Skeletal muscle satellite cell (primary cell): ENCODE measurements at regions not wholly inside any gene's neighbourhood (a gene's known extent, or its start where the extent isn't known, plus 50 kb on each side); places are given as distances from the start of the nearest gene placed in this dataset.

Source experiments
- H3K27me3 ChIP-seq: 2 replicates; pipeline ENCODE4 v1.7.0; 2013; ENCODE audit warnings: low read length; ENCODE audit not compliant: control insufficient read depth, insufficient read depth
- H3K36me3 ChIP-seq: 2 replicates; pipeline ENCODE4 v1.7.0; 2013; ENCODE audit warnings: mild to moderate bottlenecking, control low read depth, low read length; ENCODE audit not compliant: insufficient read depth
- H3K4me1 ChIP-seq: 2 replicates; pipeline ENCODE4 v1.7.0; 2013; ENCODE audit warnings: low read length; ENCODE audit not compliant: control insufficient read depth, insufficient read depth
- H3K4me2 ChIP-seq: 2 replicates; pipeline ENCODE4 v1.7.0; 2013; ENCODE audit warnings: mild to moderate bottlenecking, low read length
- H3K4me3 ChIP-seq: 2 replicates; pipeline ENCODE4 v1.7.0; 2013; ENCODE audit warnings: low read length
- H3K9ac ChIP-seq: 2 replicates; pipeline ENCODE4 v1.7.0; 2013; ENCODE audit warnings: mild to moderate bottlenecking, low read depth, low read length, moderate library complexity
- H3K9me3 ChIP-seq: replicated peaks from 2 replicates; pipeline ENCODE4 v1.7.0; 2013; ENCODE audit warnings: mild to moderate bottlenecking, control low read depth, low read length

DNA sequence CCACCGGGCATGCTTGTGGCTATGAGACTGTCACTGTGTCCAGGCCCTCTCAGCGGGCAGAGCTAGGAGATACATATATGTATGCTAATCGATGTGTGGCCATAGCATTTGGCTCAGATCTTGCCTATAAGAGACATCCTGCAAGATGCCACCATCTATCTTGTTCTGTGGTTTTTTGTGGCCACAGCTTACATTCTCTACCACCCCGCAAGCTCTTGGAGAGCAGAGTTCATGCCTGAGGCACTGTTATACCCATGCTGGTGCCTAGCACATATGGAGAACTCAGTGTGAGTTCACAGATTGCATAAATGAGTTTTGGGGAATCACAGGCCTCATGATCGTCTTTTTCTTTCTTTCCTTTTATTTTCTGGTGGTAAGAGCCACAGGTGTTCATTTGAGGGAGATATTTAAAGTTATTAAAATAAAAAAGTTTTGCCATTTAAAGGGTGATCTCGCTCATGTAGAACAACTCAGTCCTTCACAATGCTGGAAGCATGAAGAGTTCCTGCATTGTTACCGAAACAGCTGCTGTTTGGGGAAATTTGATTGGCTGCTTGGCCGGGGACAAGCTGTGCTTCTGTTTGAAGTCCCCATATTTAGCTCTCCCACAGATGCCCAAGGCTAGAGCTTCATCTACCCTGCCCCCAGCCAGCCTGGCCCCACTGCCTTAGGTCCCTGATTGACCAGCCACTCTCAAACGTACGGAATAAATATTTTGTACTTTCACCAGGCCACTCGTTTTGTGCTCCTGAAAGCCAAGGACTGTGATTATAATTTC is 169.2 kb upstream of the MAP1B start:
- H3K36me3 ChIP-seq, result no peaks in the 10 kb centered on the region
- H3K4me1 ChIP-seq, result peaks cover 3% of the 10 kb centered on the region
- no peak overlapping the region for H3K4me3 ChIP-seq
- no peak overlapping the region for H3K4me2 ChIP-seq
- peaks cover 40% of the 10 kb centered on the region for H3K27me3 ChIP-seq
- no peaks in the 10 kb centered on the region for H3K9me3 ChIP-seq
- H3K9ac ChIP-seq, result no peak overlapping the region

DNA sequence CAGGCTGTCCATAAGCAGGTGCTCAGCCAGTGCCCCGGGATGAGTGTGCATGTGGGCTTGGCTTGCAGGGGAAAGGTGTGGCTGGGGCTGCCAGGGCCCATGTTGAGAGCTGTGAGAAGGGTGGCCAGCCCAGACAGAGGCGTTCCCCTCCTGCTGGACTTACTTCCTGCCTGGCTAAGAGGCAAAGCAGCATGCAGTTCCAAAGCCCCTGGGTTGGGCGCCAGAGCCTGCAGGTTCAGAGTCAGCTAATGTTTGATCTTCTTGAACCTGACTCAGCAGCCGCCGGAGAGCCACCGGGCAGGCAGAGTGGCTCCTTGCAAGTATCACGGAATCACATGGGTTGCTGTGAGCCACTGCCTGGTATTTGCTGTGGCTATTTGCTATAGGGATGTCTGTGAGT is 168.4 kb upstream of the MAP1B start:
- H3K4me1 ChIP-seq, result no peaks in the 10 kb centered on the region
- no peak overlapping the region for H3K9ac ChIP-seq
- H3K9me3 ChIP-seq, result no peaks in the 10 kb centered on the region

DNA sequence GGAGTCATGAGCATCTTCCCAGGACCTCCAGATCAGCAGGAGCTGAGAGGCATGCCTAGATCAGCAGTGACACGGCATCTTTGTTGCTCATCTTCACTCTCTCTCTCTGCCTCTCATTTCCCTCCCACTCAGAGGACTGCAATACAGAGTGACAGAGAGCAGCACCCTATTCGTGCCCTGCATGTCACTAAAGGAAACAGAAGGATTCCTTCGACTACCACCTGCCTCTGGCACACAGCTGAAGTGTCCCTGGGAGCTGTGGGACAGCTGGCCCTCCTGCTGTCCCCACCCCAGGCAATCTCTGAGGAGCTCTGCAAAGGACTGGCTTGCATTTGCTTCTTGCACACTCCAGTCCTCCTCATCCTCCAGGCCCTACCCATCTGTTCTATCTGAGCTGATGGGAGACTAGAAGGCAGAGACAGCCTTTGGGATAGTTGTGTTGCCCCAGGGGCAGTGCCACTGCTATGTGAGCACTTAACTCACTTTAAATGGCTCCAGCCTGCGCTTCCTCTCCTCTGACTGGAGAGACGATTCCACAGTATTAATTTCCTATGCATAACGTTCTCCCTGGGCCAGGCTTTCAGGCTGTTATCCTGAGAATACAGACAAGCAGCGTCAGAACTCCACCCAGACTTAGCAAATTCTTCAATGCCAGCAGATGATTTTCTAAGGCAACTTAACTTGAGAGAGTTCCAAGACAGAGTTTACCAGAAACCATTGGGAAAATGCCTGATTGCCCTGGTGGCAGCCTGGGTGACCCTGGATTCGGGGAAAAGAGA is 167.6 kb upstream of the MAP1B start:
- Histone ChIP-seq H3K4me1 (no peaks in the 10 kb centered on the region), H3K9me3 (no peaks in the 10 kb centered on the region), H3K9ac (no peak overlapping the region), H3K4me2 (no peak overlapping the region), H3K27me3 (peaks cover 55% of the 10 kb centered on the region), H3K4me3 (no peak overlapping the region), H3K36me3 (no peaks in the 10 kb centered on the region)

More for the DNA sequence above, 168.4 kb upstream of the MAP1B start:
- no peaks in the 10 kb centered on the region for H3K36me3 ChIP-seq
- H3K4me2 ChIP-seq, result no peak overlapping the region
- H3K4me3 ChIP-seq, result no peak overlapping the region
- peaks cover 48% of the 10 kb centered on the region for H3K27me3 ChIP-seq

DNA sequence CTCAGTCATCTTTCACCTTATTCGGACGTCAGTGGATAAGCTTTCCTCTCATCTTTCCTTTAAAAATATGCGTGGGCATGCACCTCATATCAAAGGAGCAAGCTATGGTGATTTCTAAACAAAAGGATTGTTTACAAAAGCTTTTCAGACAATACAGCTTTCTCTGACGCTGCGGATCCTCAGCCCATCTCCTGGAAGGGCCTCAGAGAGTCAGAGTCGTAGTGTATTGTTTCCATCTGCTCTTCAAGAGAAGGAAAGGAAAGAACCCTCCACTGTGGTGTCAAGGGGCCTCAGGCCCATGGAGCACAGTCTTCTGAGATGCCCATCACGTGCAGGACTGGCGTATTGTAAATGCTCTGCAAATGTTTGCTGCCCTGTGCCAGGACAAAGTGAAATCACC is 163.4 kb upstream of the MAP1B start:
- Histone ChIP-seq H3K36me3 (no peaks in the 10 kb centered on the region), H3K4me3 (no peak overlapping the region), H3K9me3 (no peaks in the 10 kb centered on the region), H3K4me1 (no peaks in the 10 kb centered on the region), H3K9ac (no peak overlapping the region), H3K4me2 (no peak overlapping the region), H3K27me3 (peaks cover 41% of the 10 kb centered on the region)

- no peaks in the 10 kb centered on the region for H3K4me1 ChIP-seq
Measured at GRCh38 chr5:71945436-71945835, 161.8 kb upstream of the MAP1B start.

GRCh38 chr5:71946343-71947030 is 160.8 kb upstream of the MAP1B start:
- H3K4me3 ChIP-seq, result no peak overlapping the region
- H3K9ac ChIP-seq, result no peak overlapping the region
- no peak overlapping the region for H3K4me2 ChIP-seq
- no peaks in the 10 kb centered on the region for H3K36me3 ChIP-seq
- H3K9me3 ChIP-seq, result no peaks in the 10 kb centered on the region
- H3K4me1 ChIP-seq, result no peaks in the 10 kb centered on the region
- H3K27me3 ChIP-seq, result peaks cover 23% of the 10 kb centered on the region

More at GRCh38 chr5:71945436-71945835, 161.8 kb upstream of the MAP1B start:
- Histone ChIP-seq H3K4me3 (no peak overlapping the region), H3K27me3 (peaks cover 26% of the 10 kb centered on the region), H3K9ac (no peak overlapping the region), H3K4me2 (no peak overlapping the region), H3K9me3 (no peaks in the 10 kb centered on the region), H3K36me3 (no peaks in the 10 kb centered on the region)

- Histone ChIP-seq H3K9me3 (no peaks in the 10 kb centered on the region), H3K4me3 (no peak overlapping the region), H3K4me2 (no peak overlapping the region), H3K4me1 (no peaks in the 10 kb centered on the region), H3K36me3 (no peaks in the 10 kb centered on the region), H3K27me3 (peaks cover 23% of the 10 kb centered on the region), H3K9ac (no peak overlapping the region)
Measured at GRCh38 chr5:71948206-71948605, 159.1 kb upstream of the MAP1B start.

DNA sequence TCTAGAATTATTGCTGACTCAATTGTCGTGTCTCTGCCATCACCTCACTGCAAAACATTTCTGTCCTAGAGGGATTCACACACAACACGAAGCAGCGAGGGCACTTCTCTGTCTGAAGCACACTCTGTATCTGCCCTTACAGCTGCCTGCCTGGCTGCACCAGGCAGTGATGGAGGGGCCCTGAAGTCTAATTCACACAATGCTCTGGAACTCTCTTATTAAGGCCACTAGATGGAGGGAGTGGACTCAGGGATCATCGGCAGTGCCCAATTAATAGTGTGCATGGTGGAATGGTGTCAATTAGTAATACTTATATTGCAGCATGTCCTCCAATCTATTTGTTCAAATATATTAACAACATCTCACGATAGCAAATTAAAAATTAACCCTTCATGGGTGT is 157.5 kb upstream of the MAP1B start:
- Histone ChIP-seq H3K4me1 (no peaks in the 10 kb centered on the region), H3K27me3 (peaks cover 19% of the 10 kb centered on the region), H3K4me3 (no peak overlapping the region), H3K9me3 (no peaks in the 10 kb centered on the region), H3K4me2 (no peak overlapping the region), H3K36me3 (no peaks in the 10 kb centered on the region), H3K9ac (no peak overlapping the region)

DNA sequence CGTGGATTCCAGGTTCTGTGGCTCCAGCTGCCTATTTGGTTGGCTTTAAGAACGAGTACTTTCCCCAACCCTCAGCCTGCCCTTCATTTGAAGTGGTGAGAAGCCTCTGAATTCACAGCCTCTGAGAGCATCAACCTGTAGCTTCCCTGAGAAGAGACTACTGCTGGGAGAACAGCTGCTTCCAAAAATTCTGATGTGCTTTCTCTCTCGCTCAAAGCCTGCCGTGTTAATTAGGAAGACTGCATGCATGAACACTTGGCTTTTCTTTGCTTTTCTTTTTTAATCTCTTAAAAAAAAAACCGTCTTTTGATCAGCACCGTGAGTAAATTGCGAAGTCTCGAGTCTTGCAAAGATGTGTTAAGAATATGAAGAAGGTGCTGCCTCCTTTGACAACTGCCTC is 153.4 kb upstream of the MAP1B start:
- Histone ChIP-seq H3K4me3 (no peak overlapping the region), H3K9ac (no peak overlapping the region), H3K36me3 (no peaks in the 10 kb centered on the region), H3K4me2 (no peak overlapping the region), H3K27me3 (peaks cover 28% of the 10 kb centered on the region), H3K9me3 (no peaks in the 10 kb centered on the region), H3K4me1 (no peaks in the 10 kb centered on the region)

- H3K9me3 ChIP-seq, result no peaks in the 10 kb centered on the region
- no peak overlapping the region for H3K9ac ChIP-seq
- H3K4me3 ChIP-seq, result no peak overlapping the region
- H3K27me3 ChIP-seq, result peaks cover 31% of the 10 kb centered on the region
- no peaks in the 10 kb centered on the region for H3K4me1 ChIP-seq
- H3K36me3 ChIP-seq, result no peaks in the 10 kb centered on the region
- H3K4me2 ChIP-seq, result no peak overlapping the region
Measured at GRCh38 chr5:71954329-71954728, 152.9 kb upstream of the MAP1B start.

- no peaks in the 10 kb centered on the region for H3K4me1 ChIP-seq
- no peaks in the 10 kb centered on the region for H3K9me3 ChIP-seq
- no peaks in the 10 kb centered on the region for H3K36me3 ChIP-seq
- H3K4me3 ChIP-seq, result no peak overlapping the region
- no peak overlapping the region for H3K4me2 ChIP-seq
- no peak overlapping the region for H3K9ac ChIP-seq
- peaks cover 36% of the 10 kb centered on the region for H3K27me3 ChIP-seq
Measured at GRCh38 chr5:71955723-71956122, 151.6 kb upstream of the MAP1B start.
